ENCODE measurements at regions not wholly inside any gene's neighbourhood (a gene's known extent, or its start where the extent isn't known, plus 50 kb on each side); places are given as distances from the start of the nearest gene placed in this dataset.

DNA sequence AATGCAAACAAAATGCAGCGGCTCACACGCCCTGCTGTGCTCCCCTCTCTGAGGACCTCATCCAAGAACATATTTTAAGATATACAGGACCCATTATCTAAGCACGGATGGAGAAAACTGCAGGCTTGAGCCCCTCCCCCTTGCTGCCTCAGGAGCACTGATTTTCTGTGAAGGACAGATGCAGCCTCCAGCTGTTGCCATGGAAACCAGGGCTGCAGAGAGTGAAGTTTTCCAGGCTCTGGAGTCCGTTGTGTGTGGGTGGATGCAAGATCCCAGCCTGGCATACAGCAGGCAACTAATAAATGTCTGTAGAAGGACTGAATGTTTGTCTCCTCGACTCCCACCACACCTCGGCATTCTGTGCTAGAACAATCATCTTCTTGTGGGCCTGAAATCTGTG, 105.6 kb upstream of the PEG3 start:
- Histone ChIP-seq H3K27me3 (ENCODE audit: control insufficient read depth, low read length) (no peaks in the 10 kb centered on the region), H3K9me2 (replicated peaks; ENCODE audit: control insufficient read depth, low read length) (no peaks in the 10 kb centered on the region), H3K4me3 (ENCODE audit: low read length) (no peak overlapping the region), H3K9me3 (ENCODE audit: control insufficient read depth, insufficient read depth, low read length) (peaks cover 6% of the 10 kb centered on the region; the same call in 1 of the 2 replicates), H3K4me2 (ENCODE audit: low read length) (no peak overlapping the region), H3K79me2 (ENCODE audit: control insufficient read depth, low read length) (no peaks in the 10 kb centered on the region), H3F3A (ENCODE audit: control insufficient read depth, insufficient read depth) (no peaks in the 10 kb centered on the region), H3K4me1 (ENCODE audit: control insufficient read depth, low read length) (no peaks in the 10 kb centered on the region), H3K27ac (ENCODE audit: low read depth, low read length) (no peak overlapping the region), H4K20me1 (ENCODE audit: control insufficient read depth, insufficient read depth, low read depth, low read length) (no peaks in the 10 kb centered on the region), H3K36me3 (ENCODE audit: control insufficient read depth, low read length) (no peaks in the 10 kb centered on the region)
- TF ChIP-seq, protein P1, sequence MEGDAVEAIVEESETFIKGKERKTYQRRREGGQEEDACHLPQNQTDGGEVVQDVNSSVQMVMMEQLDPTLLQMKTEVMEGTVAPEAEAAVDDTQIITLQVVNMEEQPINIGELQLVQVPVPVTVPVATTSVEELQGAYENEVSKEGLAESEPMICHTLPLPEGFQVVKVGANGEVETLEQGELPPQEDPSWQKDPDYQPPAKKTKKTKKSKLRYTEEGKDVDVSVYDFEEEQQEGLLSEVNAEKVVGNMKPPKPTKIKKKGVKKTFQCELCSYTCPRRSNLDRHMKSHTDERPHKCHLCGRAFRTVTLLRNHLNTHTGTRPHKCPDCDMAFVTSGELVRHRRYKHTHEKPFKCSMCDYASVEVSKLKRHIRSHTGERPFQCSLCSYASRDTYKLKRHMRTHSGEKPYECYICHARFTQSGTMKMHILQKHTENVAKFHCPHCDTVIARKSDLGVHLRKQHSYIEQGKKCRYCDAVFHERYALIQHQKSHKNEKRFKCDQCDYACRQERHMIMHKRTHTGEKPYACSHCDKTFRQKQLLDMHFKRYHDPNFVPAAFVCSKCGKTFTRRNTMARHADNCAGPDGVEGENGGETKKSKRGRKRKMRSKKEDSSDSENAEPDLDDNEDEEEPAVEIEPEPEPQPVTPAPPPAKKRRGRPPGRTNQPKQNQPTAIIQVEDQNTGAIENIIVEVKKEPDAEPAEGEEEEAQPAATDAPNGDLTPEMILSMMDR (IDR thresholded peaks at IDR 0.05; ENCODE audit: low read depth, low read length, poor library complexity, severe bottlenecking): no peak
- TF ChIP-seq EZH2phosphoT487 (IDR thresholded peaks at IDR 0.05; ENCODE audit: borderline replicate concordance, low read length): no peak

DNA sequence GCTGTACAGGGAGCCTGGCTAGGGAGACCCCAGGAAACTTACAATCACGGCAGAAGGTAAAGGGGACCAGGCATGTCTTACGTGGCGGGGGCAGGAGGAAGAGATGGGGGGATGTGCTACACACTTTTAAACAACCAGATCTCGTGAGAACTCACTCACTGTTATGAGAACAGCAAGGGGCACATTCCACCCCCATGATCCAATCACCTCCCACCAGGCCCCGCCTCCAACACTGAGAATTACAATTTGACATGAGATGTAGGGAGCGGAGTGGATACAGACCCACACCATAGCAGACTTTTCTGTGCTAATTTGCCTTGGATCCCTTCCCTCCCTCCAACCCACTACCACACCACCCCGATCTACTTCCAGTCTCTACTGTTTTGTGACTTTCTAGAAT, 106.7 kb upstream of the PEG3 start:
- Histone ChIP-seq H3K79me2 (ENCODE audit: control insufficient read depth, low read length) (no peaks in the 10 kb centered on the region), H3K9me3 (ENCODE audit: control insufficient read depth, insufficient read depth, low read length) (peaks cover 13% of the 10 kb centered on the region; the same call in 1 of the 2 replicates), H3K4me1 (ENCODE audit: control insufficient read depth, low read length) (no peaks in the 10 kb centered on the region), H3K4me2 (ENCODE audit: low read length) (no peak overlapping the region), H3K9me2 (replicated peaks; ENCODE audit: control insufficient read depth, low read length) (no peaks in the 10 kb centered on the region), H3K36me3 (ENCODE audit: control insufficient read depth, low read length) (no peaks in the 10 kb centered on the region), H3K27ac (ENCODE audit: low read depth, low read length) (no peak overlapping the region), H3K4me3 (ENCODE audit: low read length) (no peak overlapping the region), H3F3A (ENCODE audit: control insufficient read depth, insufficient read depth) (no peaks in the 10 kb centered on the region), H4K20me1 (ENCODE audit: control insufficient read depth, insufficient read depth, low read depth, low read length) (no peaks in the 10 kb centered on the region), H3K27me3 (ENCODE audit: control insufficient read depth, low read length) (no peaks in the 10 kb centered on the region)
- TF ChIP-seq, protein P1 (IDR thresholded peaks at IDR 0.05; ENCODE audit: low read depth, low read length, poor library complexity, severe bottlenecking): no peak
- no peak for TF ChIP-seq EZH2phosphoT487 (IDR thresholded peaks at IDR 0.05; ENCODE audit: borderline replicate concordance, low read length)

DNA sequence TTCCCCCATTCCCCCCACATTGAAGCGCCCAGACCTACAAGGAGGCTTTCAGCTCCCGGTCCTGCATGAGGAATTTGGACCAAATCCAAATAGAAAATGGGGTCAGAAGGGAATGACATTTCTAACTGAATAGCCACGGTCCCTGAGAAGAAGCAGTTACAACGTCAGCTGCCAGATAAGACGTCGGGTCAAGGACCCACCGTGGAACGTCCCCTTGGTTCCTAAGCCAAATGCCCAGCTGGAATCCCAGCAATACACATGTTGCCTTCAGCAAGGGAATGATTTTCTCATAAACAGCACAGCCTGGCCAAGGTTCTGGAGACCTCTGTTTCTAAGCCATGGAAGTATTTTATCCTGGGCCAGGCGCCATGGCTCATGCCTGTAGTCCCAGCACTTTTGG, 109.1 kb upstream of the PEG3 start:
- H4K20me1 ChIP-seq (ENCODE audit: control insufficient read depth, insufficient read depth, low read depth, low read length): no peaks in the 10 kb centered on the region
- H3K4me3 ChIP-seq (ENCODE audit: low read length): no peak overlapping the region
- no peaks in the 10 kb centered on the region for H3K79me2 ChIP-seq (ENCODE audit: control insufficient read depth, low read length)
- H3K4me1 ChIP-seq (ENCODE audit: control insufficient read depth, low read length): no peaks in the 10 kb centered on the region
- no peak overlapping the region for H3K4me2 ChIP-seq (ENCODE audit: low read length)
- H3F3A ChIP-seq (ENCODE audit: control insufficient read depth, insufficient read depth): no peaks in the 10 kb centered on the region
- H3K9me3 ChIP-seq (ENCODE audit: control insufficient read depth, insufficient read depth, low read length): peaks cover 20% of the 10 kb centered on the region; the same call in 1 of the 2 replicates
- no peaks in the 10 kb centered on the region for H3K9me2 ChIP-seq (replicated peaks; ENCODE audit: control insufficient read depth, low read length)
- no peaks in the 10 kb centered on the region for H3K27me3 ChIP-seq (ENCODE audit: control insufficient read depth, low read length)
- TF ChIP-seq, protein P1 (IDR thresholded peaks at IDR 0.05; ENCODE audit: low read depth, low read length, poor library complexity, severe bottlenecking): no peak
- TF ChIP-seq EZH2phosphoT487 (IDR thresholded peaks at IDR 0.05; ENCODE audit: borderline replicate concordance, low read length): no peak
- H3K27ac ChIP-seq (ENCODE audit: low read depth, low read length): no peak overlapping the region
- H3K36me3 ChIP-seq (ENCODE audit: control insufficient read depth, low read length): no peaks in the 10 kb centered on the region
